ENCODE measurements at regions not wholly inside any gene's neighbourhood (a gene's known extent, or its start where the extent isn't known, plus 50 kb on each side); places are given as distances from the start of the nearest gene placed in this dataset.

GRCh38 chr3:168653255-168653654 lies 557.5 kb upstream of the GOLIM4 start:
- no peak for DNase-seq (ENCODE audit: low read depth)

DNA sequence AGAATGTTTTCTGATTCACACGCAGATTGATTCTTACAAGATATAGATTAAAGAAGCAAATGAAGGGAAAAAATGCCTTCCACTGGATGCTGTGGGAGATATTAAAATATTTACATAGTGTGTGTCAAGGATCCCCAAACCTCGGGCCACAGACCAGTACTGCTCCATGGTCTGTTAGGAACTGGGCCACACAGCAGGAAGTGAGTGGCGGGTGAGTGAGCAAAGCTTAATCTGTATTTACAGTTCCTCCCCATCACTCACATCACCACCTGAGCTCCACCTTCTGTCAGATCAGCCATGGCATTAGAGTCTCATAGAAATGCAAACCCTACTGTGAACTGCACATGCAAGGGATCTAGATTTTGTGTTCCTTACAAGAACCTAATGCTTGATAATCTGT lies 552.6 kb upstream of the GOLIM4 start:
- DNase-seq (ENCODE audit: low read depth), result no peak

DNA sequence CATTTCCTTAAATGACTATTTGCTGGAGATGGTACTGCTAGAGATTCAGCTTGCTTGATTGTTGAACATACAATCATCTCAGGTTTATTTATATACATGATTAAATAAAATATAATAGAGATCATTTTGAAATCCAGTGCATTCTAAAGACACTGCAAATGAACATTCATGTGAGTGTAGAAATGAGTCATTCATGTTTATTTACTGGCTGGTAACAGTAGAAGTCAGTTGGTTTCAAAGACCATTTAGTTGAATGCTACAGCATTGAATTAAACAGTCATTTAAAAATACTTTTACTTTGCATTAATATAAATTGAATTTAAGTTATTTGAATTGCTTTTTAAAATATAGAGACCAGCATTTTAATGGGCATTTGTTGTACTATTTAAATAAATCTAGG lies 551.9 kb upstream of the GOLIM4 start:
- no peak for DNase-seq (ENCODE audit: low read depth)

DNA sequence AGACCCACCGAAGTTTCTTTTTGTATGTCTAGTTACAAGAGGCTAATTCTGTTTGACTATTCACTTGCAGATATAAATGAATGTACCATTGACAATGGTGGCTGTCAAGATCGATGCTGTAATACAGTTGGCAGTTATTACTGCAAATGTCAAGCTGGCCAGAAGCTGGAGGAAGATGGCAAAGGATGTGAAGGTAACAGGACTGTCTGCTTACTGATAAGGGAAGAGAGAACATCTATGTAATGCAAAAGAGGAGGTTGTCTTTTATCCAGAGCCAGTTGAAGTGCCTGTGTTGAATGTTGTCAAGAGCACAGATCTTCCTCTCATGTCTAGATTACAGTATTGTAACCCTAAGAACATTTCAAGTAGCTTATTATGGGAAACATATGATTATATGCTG lies 549.5 kb upstream of the GOLIM4 start:
- no peak for DNase-seq (ENCODE audit: low read depth)

- no peak for DNase-seq (ENCODE audit: low read depth)
Measured at GRCh38 chr3:168628549-168628948, 532.8 kb upstream of the GOLIM4 start.

DNA sequence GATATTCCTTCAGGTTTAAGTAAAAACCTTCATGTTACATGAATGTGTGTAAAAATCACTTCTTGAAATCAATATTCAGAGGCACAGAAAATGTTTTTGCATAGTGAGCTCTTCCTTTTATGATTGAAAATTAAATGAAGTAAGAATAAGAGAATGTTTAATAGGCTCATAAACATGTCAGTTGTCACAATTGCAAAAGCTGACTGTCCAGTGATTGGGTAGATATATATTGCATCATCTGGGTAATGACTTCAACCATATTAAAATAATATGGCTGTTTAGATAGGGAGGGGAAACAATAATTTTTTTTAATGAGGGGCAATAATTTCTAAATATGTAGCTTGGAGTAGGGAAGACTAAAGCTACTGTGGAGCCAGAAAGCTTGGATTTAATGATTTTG lies 529.8 kb upstream of the GOLIM4 start:
- DNase-seq (ENCODE audit: low read depth), result no peak

- DNase-seq (ENCODE audit: low read depth), result no peak
Measured at GRCh38 chr3:168624892-168625448, 529.2 kb upstream of the GOLIM4 start.

- no peak for DNase-seq (ENCODE audit: low read depth)
Measured at GRCh38 chr3:168624195-168624594, 528.5 kb upstream of the GOLIM4 start.

- no peak for DNase-seq (ENCODE audit: low read depth)
Measured at GRCh38 chr3:168622795-168623194, 527.1 kb upstream of the GOLIM4 start.

GRCh38 chr3:168620854-168621253 lies 525.1 kb upstream of the GOLIM4 start:
- DNase-seq (ENCODE audit: low read depth), result no peak

- DNase-seq (ENCODE audit: low read depth), result no peak
Measured at GRCh38 chr3:168618827-168619470, 523.2 kb upstream of the GOLIM4 start.

- no peak for DNase-seq (ENCODE audit: low read depth)
Measured at GRCh38 chr3:168617658-168618057, 521.9 kb upstream of the GOLIM4 start.

- DNase-seq (ENCODE audit: low read depth), result no peak
Measured at GRCh38 chr3:168616915-168617314, 521.2 kb upstream of the GOLIM4 start.

DNA sequence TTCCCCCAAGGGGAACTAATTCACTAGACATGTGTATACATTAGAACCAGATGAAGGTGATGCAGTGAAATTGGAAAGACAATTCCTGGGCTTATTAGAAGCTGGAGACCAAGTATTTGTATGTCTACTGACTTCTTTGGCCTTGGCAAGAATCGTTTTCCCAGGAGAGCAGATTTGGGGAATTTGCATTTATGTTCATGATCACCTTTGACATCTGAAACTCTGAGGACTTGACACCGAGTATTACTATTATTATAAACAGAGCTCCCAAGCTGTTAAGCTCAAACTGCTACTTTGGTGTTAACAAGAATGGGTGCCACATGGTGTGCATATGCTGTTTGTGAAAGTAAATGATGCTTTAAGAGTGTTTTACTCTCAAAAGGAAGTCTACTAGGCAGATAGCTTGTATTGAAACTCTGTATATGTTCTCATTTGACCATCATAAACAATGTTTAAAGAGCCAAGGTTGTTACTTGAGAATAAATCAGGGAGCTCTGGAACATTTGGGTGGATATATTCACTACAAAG lies 519.8 kb upstream of the GOLIM4 start:
- no peak for DNase-seq (ENCODE audit: low read depth)

- no peak for DNase-seq (ENCODE audit: low read depth)
Measured at GRCh38 chr3:168613151-168613550, 517.4 kb upstream of the GOLIM4 start.

DNA sequence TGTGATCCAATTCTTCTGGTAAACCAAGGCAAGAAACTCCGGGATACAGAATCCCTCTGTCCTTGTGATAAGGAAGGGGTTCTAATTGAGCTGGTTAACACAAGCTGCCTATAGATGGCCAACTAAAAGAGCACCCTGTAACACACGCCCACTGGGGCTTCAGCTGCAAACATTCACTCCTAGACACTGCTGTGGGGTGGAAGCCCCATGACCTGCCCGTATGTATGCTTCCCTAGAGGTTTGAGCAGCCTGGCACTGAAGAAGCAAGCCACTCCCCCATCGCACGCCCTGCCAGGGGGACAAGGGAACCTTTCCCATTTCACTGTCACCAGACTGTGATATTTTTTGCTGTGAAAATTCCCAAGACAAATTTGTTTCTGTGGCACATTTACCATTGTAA lies 516.9 kb upstream of the GOLIM4 start:
- no peak for DNase-seq (ENCODE audit: low read depth)

DNA sequence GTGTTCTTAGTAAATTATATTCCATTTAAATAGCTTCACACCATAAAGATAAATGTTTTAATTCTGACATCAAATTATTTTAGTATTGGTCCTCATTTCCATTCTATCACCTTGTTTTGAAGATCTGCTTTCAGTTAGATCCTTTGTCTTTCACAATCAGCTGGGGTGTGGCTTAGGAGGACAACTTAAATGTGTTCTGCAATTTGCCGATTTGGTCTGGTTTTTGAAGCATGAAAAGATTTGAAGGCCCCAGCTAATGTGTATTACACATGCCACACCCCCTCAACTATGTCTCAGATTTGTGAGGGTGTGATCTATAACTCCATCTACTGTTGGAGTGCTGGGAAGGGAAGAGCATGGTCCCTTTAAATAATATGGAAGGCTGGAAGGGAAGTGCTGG lies 516.1 kb upstream of the GOLIM4 start:
- no peak for DNase-seq (ENCODE audit: low read depth)

DNA sequence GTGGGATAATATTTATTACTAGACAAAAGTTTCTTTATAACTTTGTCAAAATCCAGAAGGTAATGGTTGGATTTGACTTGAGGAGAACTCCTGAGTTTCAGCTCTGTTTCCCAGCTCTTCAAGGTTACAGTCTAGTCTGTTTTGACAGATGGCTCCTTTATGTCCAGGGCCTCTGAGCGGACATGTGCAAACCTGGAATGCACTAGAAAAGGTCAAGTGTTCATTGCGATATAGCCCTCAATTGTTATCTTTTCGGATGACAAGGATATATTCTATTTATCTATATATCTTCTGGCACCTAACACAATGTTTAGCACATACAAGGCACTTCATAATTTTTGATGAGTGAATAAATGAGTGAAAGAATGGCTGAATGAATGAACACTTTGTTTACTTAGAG lies 513.2 kb upstream of the GOLIM4 start:
- DNase-seq (ENCODE audit: low read depth), result no peak

GRCh38 chr3:168604767-168605166 lies 509.0 kb upstream of the GOLIM4 start:
- DNase-seq (ENCODE audit: low read depth), result no peak

DNA sequence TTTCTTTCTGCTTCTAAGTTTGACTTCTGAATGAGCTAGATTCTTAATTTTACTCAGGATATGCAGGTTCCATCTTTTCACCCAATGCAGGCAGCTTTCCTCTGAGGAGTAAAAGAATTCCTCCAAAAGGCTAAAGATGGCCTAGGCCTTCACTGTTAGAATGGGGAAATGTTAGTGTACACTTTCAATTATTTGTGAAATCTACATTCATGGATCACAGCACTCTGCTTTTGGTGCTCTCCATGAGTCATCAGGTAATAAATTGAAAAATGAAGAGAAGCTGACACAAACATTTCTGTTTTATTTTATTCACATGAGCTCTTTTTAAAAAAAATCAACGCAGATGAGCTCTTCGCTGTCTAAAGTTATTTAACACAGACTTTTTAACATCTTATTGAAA lies 502.5 kb upstream of the GOLIM4 start:
- no peak for DNase-seq (ENCODE audit: low read depth)

GRCh38 chr3:168596175-168596823 lies 500.6 kb upstream of the GOLIM4 start:
- no peak for DNase-seq (ENCODE audit: low read depth)

DNA sequence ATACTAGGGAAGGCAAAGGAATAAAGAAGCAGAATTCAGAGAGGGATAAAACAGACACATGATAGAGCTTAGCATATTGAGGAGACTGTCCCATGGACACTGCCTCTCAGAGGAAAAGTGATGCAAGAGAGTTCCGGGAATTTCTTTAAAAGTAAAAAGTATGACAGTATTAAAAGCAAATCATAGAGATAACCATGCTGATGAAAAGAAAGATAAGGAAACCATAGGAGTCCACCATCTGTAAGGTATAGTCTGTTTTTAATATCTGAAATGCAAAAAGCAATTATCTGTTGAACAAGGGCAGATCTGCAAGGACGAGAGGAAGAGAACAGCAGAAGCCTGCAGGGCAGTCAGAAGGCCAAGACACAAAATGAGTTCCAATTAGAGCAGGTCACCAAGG lies 495.9 kb upstream of the GOLIM4 start:
- DNase-seq (ENCODE audit: low read depth), result no peak

DNA sequence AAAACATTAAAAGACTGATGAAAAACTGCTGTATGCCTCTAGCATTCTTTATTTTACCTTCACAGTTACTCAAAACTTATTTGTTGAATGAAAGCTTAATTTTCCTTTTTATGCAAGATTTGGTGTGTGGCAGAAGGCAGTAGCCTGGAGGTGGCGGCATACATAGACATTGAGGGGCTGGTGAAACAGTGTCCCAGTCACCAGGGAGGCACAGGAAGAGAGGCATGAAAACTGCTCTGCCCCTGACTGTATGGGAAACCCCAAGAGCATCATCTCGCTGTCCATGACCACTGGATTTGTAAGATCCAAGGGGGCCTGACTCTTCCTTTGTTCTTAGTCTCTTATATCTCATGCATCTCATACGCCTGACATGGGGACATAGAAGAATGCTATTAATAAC lies 493.7 kb upstream of the GOLIM4 start:
- DNase-seq (ENCODE audit: low read depth), result no peak

DNA sequence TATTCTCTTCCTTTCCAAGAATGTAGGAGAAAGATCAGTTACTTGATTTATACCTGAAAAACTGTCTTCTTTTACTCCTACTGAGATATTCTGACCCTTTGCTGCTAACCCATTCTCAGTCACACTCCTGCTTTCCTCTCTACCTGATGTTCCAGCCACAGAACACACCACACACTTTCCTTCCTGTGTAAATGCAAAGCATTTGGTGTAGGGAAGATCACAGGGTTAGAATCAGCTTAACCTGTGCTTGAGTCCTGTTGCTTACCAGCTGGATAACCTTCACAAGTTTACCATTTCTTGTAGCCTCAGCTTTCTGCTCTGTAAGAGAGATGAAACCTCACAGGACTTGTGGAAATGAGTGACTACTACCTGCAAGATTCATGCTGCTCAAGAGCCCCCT lies 489.8 kb upstream of the GOLIM4 start:
- no peak for DNase-seq (ENCODE audit: low read depth)

Data from fibroblast of gingiva (primary cell).